GM12878 (cell line): ENCODE measurements at regions not wholly inside any gene's neighbourhood (a gene's known extent, or its start where the extent isn't known, plus 50 kb on each side); places are given as distances from the start of the nearest gene placed in this dataset.
A peak's percentile ranks its signal among the peaks of the same experiment; 100 is the strongest.

Source experiments
- ATAC-seq: fragments of 200-7000 bp; cut with Tn5 transposase; 3 replicates; pipeline ENCODE4 v1.9.1; 2020; ENCODE audit warnings: mild to moderate bottlenecking, moderate library complexity
- BruUV-seq: library from RNA; stranded (reverse); fragments of 400-500 nt; replicated peaks from 2 replicates; lab custom pipeline; 2021; lab: Mats Ljungman, UMichigan
- CTCF ChIA-PET: fragments of 300-600 bp; sonication (Branson Sonifier 250); formaldehyde crosslinking; extraction: SDS; loops from one replicate; lab custom pipeline; 2021; ENCODE audit warnings: inconsistent platforms; lab: Yijun Ruan, JAX
- POLR2A ChIA-PET: fragments of 350-600 bp; formaldehyde crosslinking; extraction: SDS; loops from one replicate; lab custom pipeline; 2021; ENCODE audit warnings: inconsistent platforms; lab: Charles Lee
- RAD21 ChIA-PET: fragments of 300-600 bp; sonication (Branson Sonifier 250); formaldehyde crosslinking; loops from one replicate; lab custom pipeline; 2023; ENCODE audit warnings: antibody characterized with exemption; ENCODE audit not compliant: unreplicated experiment; lab: Charles Lee
- SMC1A ChIA-PET: fragments of 300-600 bp; sonication (Branson Sonifier 250); formaldehyde crosslinking; loops from one replicate; lab custom pipeline; 2023; ENCODE audit not compliant: unreplicated experiment, uncharacterized antibody; lab: Charles Lee
- DNase-seq: peaks from one replicate; pipeline ENCODE4 v3.0.0-alpha.2; 2011; ENCODE audit warnings: low read depth, low spot score
- FAIRE-seq: peaks from 3 replicates; lab custom pipeline; 2011; peaks lifted over from hg19 to GRCh38; lab: Jason Lieb, UNC
- H2AFZ ChIP-seq: 2 replicates; pipeline ENCODE4 v1.6.0; 2011; ENCODE audit warnings: low read depth, low read length, control low read depth; ENCODE audit not compliant: control insufficient read depth
- H3K27ac ChIP-seq: 2 replicates; pipeline ENCODE4 v1.5.1; 2011; ENCODE audit warnings: control low read depth; ENCODE audit not compliant: control insufficient read depth, insufficient read depth
- H3K27me3 ChIP-seq, 2 experiments: replicated peaks in 1 of 2; 2 replicates each; pipeline versions ENCODE4 v1.6.0 to v1.6.1; 2011; ENCODE audit warnings: low read length in 1 of 2; ENCODE audit not compliant: control insufficient read depth in 2 of 2, insufficient read depth in 2 of 2
- H3K36me3 ChIP-seq, 2 experiments: 2 replicates each; pipeline ENCODE4 v1.5.1; 2011; ENCODE audit warnings: low read length in 1 of 2; ENCODE audit not compliant: control insufficient read depth in 2 of 2, insufficient read depth in 2 of 2
- H3K4me1 ChIP-seq: 2 replicates; pipeline ENCODE4 v1.6.1; 2011; ENCODE audit warnings: mild to moderate bottlenecking, low read length, moderate library complexity, mixed read lengths; ENCODE audit not compliant: control insufficient read depth, insufficient read depth
- H3K4me2 ChIP-seq: 2 replicates; pipeline ENCODE4 v1.6.0; 2011; ENCODE audit warnings: control low read depth; ENCODE audit not compliant: control insufficient read depth, insufficient read depth
- H3K4me3 ChIP-seq: fragments of 200-600 bp; sonication (generic); 2 replicates; pipeline ENCODE4 v1.5.1; 2016
- H3K79me2 ChIP-seq: 2 replicates; pipeline ENCODE4 v1.6.0; 2011; ENCODE audit warnings: low read length; ENCODE audit not compliant: control insufficient read depth, insufficient read depth
- H3K9ac ChIP-seq: 2 replicates; pipeline ENCODE4 v1.8.0; 2011; ENCODE audit warnings: low read length, control low read depth, mixed read lengths; ENCODE audit not compliant: control insufficient read depth, insufficient read depth
- H3K9me3 ChIP-seq: replicated peaks from 3 replicates; pipeline ENCODE4 v1.5.1; 2011; ENCODE audit warnings: mild to moderate bottlenecking, low read length; ENCODE audit not compliant: control insufficient read depth, insufficient read depth
- H4K20me1 ChIP-seq: 2 replicates; pipeline ENCODE4 v1.6.0; 2011; ENCODE audit not compliant: control insufficient read depth, insufficient read depth
- ATF7 ChIP-seq: fragments of 450-650 bp; IDR thresholded peaks from 2 replicates; pipeline ENCODE4 v1.6.1; 2016; ENCODE audit warnings: low read depth, mild to moderate bottlenecking
- CBX5 ChIP-seq: sonication (generic); IDR thresholded peaks from 2 replicates; pipeline ENCODE4 v1.6.1; 2016; ENCODE audit warnings: low read depth, moderate library complexity, mild to moderate bottlenecking, inconsistent platforms
- EP300 ChIP-seq, 2 experiments: fragments of 150-350 bp in 1 of 2; IDR thresholded peaks; 2 replicates each; pipeline ENCODE4 v1.6.1; 2011 to 2012; ENCODE audit warnings: low read depth in 2 of 2, low read length in 2 of 2, borderline replicate concordance in 1 of 2, improper control_type of control experiment in 1 of 2, inconsistent platforms in 1 of 2; ENCODE audit not compliant: control insufficient read depth in 1 of 2
- IKZF2 ChIP-seq, 2 experiments: fragments of 450-650 bp; IDR thresholded peaks; 2 replicates each; pipeline ENCODE4 v1.6.1; 2017; ENCODE audit warnings: mild to moderate bottlenecking in 2 of 2, moderate library complexity in 2 of 2
- MEF2B ChIP-seq: fragments of 450-650 bp; IDR thresholded peaks from 2 replicates; pipeline ENCODE4 v1.6.1; 2018; ENCODE audit warnings: mild to moderate bottlenecking, moderate library complexity; ENCODE audit not compliant: partially characterized antibody, poor library complexity, severe bottlenecking
- NR2C2 ChIP-seq: IDR thresholded peaks from 2 replicates; pipeline ENCODE4 v1.6.1; 2011; ENCODE audit warnings: borderline replicate concordance, low read depth; ENCODE audit not compliant: control insufficient read depth, insufficient read length
- RBBP5 ChIP-seq: fragments of 200-600 bp; sonication (generic); conservative IDR thresholded peaks from 2 replicates; pipeline ENCODE4 v1.6.1; 2016
- TCF12 ChIP-seq: IDR thresholded peaks from 2 replicates; pipeline ENCODE4 v1.6.1; 2011; ENCODE audit warnings: low read depth, mild to moderate bottlenecking, low read length
- ZNF24 ChIP-seq: fragments of 450-650 bp; IDR thresholded peaks from 2 replicates; pipeline ENCODE4 v1.6.1; 2017; ENCODE audit warnings: antibody characterized with exemption, mild to moderate bottlenecking
- WGBS: methylation state at CpG from one replicate; pipeline ENCODE4 v1.1.6; 2016; ENCODE audit warnings: low lambda C conversion rate; ENCODE audit not compliant: insufficient replicate concordance, insufficient coverage; ENCODE audit errors: missing lambda C conversion rate; 5-methylcytosine and 5-hydroxymethylcytosine counted together
- in situ Hi-C: fragments of 300-500 bp; cut with MboI; formaldehyde crosslinking; loops from 9 replicates; pipeline ENCODE4 v1.14.3; 2018; ENCODE audit warnings: mixed read lengths
- intact Hi-C: fragments of 100-400 bp; cut with micrococcal nuclease; formaldehyde crosslinking; loops from one replicate; pipeline ENCODE4 v1.14.2; 2022; ENCODE audit not compliant: unreplicated experiment
- TF ChIP-seq, protein P1 (sequence below): fragments of 150-350 bp; IDR thresholded peaks from 2 replicates; pipeline ENCODE4 v1.6.1; 2016; ENCODE audit warnings: low read depth, low read length
- TF ChIP-seq, protein P2 (sequence below): fragments of 450-650 bp; IDR thresholded peaks from 2 replicates; pipeline ENCODE4 v1.6.1; 2017; ENCODE audit warnings: mild to moderate bottlenecking, low read depth, inconsistent platforms; ENCODE audit not compliant: poor library complexity, severe bottlenecking
- TF ChIP-seq, protein P3 (sequence below): fragments of 450-650 bp; IDR thresholded peaks from 2 replicates; pipeline ENCODE4 v1.6.1; 2017; ENCODE audit warnings: low read depth, mild to moderate bottlenecking, moderate library complexity
- TF ChIP-seq, protein P4 (sequence below): IDR thresholded peaks from 2 replicates; pipeline ENCODE4 v1.6.1; 2011; ENCODE audit warnings: low read depth, mild to moderate bottlenecking, low read length, moderate library complexity, borderline replicate concordance; ENCODE audit errors: extremely low read depth
- TF ChIP-seq, protein P5 (sequence below): fragments of 450-650 bp; conservative IDR thresholded peaks from 2 replicates; pipeline ENCODE4 v1.6.1; 2017; ENCODE audit warnings: mild to moderate bottlenecking, moderate library complexity

DNA sequence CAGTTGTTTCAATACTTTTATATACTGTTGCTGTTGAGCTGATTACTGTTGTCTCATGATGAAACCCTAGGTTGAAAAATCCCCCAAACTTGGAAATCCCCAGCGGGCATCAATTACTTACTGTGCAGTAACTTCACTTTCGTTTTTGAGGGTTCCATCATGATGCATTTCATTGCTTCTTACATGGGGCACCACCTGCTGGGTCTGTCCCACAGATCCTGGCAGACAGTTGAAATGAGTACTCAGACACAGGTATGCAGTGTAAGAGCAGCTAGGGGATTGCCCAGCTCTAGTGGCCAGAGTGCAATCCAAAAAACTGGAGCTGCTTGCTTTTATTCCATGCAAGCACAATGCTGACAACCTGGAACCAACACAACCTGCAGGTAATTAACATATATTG, 132.5 kb upstream of the ZNF91 start:
- BruUV-seq = no TSS peak
- POLR2A ChIA-PET = no interaction called here
- CTCF ChIA-PET = no interaction called here
- intact Hi-C loops (no loop called here), in situ Hi-C loops (no loop called here)
- Histone ChIP-seq H3K9me3 (no peaks in the 10 kb centered on the region; the same call in 2 of the 3 replicates), H3K27me3 (no peaks in the 10 kb centered on the region), H3K79me2 (no peaks in the 10 kb centered on the region), H2AFZ (no peak overlapping the region), H3K9ac (no peak overlapping the region), H3K27ac (no peak overlapping the region), H3K4me2 (no peak overlapping the region), H3K4me3 (no peak overlapping the region), H3K36me3 (no peaks in the 10 kb centered on the region), H3K4me1 (no peaks in the 10 kb centered on the region), H4K20me1 (no peaks in the 10 kb centered on the region)
- FAIRE-seq (no peak), ATAC-seq (peak; percentile 84), DNase-seq (peak; percentile 27)
- SMC1A ChIA-PET = interaction anchor here (1.0 kb wide), 1 partner anchor 25 kb away, joined by 3 read pairs; no protein-coding TSS in a partner anchor
- RAD21 ChIA-PET = no interaction called here
- WGBS = 0% methylated on average over 2 of the region's 2 CpGs
- TF ChIP-seq ATF7 = 0 out of 2 replicates have a peak, but pooled peaks have one; percentile 24
- peak; percentile 97; the same call in 1 of the 2 replicates for TF ChIP-seq CBX5
- TF ChIP-seq, protein P1, sequence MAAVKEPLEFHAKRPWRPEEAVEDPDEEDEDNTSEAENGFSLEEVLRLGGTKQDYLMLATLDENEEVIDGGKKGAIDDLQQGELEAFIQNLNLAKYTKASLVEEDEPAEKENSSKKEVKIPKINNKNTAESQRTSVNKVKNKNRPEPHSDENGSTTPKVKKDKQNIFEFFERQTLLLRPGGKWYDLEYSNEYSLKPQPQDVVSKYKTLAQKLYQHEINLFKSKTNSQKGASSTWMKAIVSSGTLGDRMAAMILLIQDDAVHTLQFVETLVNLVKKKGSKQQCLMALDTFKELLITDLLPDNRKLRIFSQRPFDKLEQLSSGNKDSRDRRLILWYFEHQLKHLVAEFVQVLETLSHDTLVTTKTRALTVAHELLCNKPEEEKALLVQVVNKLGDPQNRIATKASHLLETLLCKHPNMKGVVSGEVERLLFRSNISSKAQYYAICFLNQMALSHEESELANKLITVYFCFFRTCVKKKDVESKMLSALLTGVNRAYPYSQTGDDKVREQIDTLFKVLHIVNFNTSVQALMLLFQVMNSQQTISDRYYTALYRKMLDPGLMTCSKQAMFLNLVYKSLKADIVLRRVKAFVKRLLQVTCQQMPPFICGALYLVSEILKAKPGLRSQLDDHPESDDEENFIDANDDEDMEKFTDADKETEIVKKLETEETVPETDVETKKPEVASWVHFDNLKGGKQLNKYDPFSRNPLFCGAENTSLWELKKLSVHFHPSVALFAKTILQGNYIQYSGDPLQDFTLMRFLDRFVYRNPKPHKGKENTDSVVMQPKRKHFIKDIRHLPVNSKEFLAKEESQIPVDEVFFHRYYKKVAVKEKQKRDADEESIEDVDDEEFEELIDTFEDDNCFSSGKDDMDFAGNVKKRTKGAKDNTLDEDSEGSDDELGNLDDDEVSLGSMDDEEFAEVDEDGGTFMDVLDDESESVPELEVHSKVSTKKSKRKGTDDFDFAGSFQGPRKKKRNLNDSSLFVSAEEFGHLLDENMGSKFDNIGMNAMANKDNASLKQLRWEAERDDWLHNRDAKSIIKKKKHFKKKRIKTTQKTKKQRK = peak; percentile 69; the same call in 1 of the 2 replicates
- TF ChIP-seq, protein P2, sequence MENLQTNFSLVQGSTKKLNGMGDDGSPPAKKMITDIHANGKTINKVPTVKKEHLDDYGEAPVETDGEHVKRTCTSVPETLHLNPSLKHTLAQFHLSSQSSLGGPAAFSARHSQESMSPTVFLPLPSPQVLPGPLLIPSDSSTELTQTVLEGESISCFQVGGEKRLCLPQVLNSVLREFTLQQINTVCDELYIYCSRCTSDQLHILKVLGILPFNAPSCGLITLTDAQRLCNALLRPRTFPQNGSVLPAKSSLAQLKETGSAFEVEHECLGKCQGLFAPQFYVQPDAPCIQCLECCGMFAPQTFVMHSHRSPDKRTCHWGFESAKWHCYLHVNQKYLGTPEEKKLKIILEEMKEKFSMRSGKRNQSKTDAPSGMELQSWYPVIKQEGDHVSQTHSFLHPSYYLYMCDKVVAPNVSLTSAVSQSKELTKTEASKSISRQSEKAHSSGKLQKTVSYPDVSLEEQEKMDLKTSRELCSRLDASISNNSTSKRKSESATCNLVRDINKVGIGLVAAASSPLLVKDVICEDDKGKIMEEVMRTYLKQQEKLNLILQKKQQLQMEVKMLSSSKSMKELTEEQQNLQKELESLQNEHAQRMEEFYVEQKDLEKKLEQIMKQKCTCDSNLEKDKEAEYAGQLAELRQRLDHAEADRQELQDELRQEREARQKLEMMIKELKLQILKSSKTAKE = peak; percentile 49
- TF ChIP-seq TCF12 = 0 out of 2 replicates have a peak, but pooled peaks have one; percentile 12
- TF ChIP-seq, protein P3, sequence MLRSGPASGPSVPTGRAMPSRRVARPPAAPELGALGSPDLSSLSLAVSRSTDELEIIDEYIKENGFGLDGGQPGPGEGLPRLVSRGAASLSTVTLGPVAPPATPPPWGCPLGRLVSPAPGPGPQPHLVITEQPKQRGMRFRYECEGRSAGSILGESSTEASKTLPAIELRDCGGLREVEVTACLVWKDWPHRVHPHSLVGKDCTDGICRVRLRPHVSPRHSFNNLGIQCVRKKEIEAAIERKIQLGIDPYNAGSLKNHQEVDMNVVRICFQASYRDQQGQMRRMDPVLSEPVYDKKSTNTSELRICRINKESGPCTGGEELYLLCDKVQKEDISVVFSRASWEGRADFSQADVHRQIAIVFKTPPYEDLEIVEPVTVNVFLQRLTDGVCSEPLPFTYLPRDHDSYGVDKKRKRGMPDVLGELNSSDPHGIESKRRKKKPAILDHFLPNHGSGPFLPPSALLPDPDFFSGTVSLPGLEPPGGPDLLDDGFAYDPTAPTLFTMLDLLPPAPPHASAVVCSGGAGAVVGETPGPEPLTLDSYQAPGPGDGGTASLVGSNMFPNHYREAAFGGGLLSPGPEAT = peak; percentile 68; the same call in 1 of the 2 replicates
- peak; percentile 13 for TF ChIP-seq MEF2B
- peak; percentile 18 to 40; a peak in 1 of 4 replicates for TF ChIP-seq IKZF2 (IDR thresholded peaks at IDR 0.05)
- TF ChIP-seq ZNF24 = peak; percentile 59; the same call in 1 of the 2 replicates
- TF ChIP-seq EP300 (IDR thresholded peaks at IDR 0.05; ENCODE audit: borderline replicate concordance in 1 of 2, control insufficient read depth in 1 of 2, low read depth in 2 of 2, low read length in 2 of 2) = no peak
- TF ChIP-seq, protein P4, sequence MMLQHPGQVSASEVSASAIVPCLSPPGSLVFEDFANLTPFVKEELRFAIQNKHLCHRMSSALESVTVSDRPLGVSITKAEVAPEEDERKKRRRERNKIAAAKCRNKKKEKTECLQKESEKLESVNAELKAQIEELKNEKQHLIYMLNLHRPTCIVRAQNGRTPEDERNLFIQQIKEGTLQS = no peak
- TF ChIP-seq NR2C2 = no peak
- TF ChIP-seq, protein P5, sequence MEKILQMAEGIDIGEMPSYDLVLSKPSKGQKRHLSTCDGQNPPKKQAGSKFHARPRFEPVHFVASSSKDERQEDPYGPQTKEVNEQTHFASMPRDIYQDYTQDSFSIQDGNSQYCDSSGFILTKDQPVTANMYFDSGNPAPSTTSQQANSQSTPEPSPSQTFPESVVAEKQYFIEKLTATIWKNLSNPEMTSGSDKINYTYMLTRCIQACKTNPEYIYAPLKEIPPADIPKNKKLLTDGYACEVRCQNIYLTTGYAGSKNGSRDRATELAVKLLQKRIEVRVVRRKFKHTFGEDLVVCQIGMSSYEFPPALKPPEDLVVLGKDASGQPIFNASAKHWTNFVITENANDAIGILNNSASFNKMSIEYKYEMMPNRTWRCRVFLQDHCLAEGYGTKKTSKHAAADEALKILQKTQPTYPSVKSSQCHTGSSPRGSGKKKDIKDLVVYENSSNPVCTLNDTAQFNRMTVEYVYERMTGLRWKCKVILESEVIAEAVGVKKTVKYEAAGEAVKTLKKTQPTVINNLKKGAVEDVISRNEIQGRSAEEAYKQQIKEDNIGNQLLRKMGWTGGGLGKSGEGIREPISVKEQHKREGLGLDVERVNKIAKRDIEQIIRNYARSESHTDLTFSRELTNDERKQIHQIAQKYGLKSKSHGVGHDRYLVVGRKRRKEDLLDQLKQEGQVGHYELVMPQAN = no peak
- TF ChIP-seq RBBP5 = no peak
